Tibial artery (tissue), 4 donors: ENCODE measurements at regions not wholly inside any gene's neighbourhood (a gene's known extent, or its start where the extent isn't known, plus 50 kb on each side); places are given as distances from the start of the nearest gene placed in this dataset.
A peak's percentile ranks its signal among the peaks of the same experiment; 100 is the strongest.

Experiments
- DNase-seq, 2 donors: peaks; one replicate each; pipeline ENCODE4 v3.0.0-alpha.2; 2019
- H3K27ac ChIP-seq, 2 donors: fragments of 200-600 bp; sonication (generic) in 1 of 2; 1 replicate in 1 of 2; 2 replicates in 1 of 2; pipeline ENCODE4 v1.5.1; 2018 to 2019; ENCODE audit warnings: mild to moderate bottlenecking in 1 of 2
- H3K27me3 ChIP-seq, 2 donors: fragments of 200-600 bp; sonication (generic) in 1 of 2; one replicate each; pipeline versions ENCODE4 v1.5.1 to v1.6.0; 2016 to 2019
- H3K36me3 ChIP-seq, 3 donors: fragments of 200-600 bp; sonication (generic) in 2 of 3; one replicate each; pipeline ENCODE4 v1.5.1; 2016 to 2019; ENCODE audit warnings: mild to moderate bottlenecking in 2 of 3
- H3K4me1 ChIP-seq, 4 donors: fragments of 200-600 bp; sonication (generic) in 2 of 4; 1 replicate in 3 of 4; 2 replicates in 1 of 4; pipeline ENCODE4 v1.5.1; 2016 to 2019
- H3K4me3 ChIP-seq, 2 donors: fragments of 200-600 bp; sonication (generic) in 1 of 2; 1 replicate in 1 of 2; 2 replicates in 1 of 2; pipeline ENCODE4 v1.5.1; 2018 to 2019; ENCODE audit warnings: mild to moderate bottlenecking in 2 of 2
- H3K9me3 ChIP-seq, 3 donors: fragments of 200-600 bp; sonication (generic) in 1 of 3; one replicate each; pipeline ENCODE4 v1.5.1; 2016 to 2019
- intact Hi-C: fragments of 100-400 bp; cut with DNase I; formaldehyde crosslinking; loops from one replicate; pipeline ENCODE4 v1.15.0; 2023; ENCODE audit warnings: low total_unique reads
- TF ChIP-seq, protein P1 (sequence below), 2 experiments: fragments of 200-600 bp in 1 of 2; fragments of 450-650 bp in 1 of 2; IDR thresholded peaks; one replicate each; pipeline ENCODE4 v1.5.1; 2017 to 2019; ENCODE audit warnings: antibody characterized with exemption in 2 of 2, mild to moderate bottlenecking in 1 of 2, moderate library complexity in 1 of 2

GRCh38 chr1:72637593-72637992 lies 355.3 kb upstream of the NEGR1 start:
- Histone ChIP-seq H3K4me1 (peaks cover 0 to 12% (median 0%) of the 10 kb centered on the region in 4 donors), H3K9me3 (no peaks in the 10 kb centered on the region), H3K27me3 (no peaks in the 10 kb centered on the region), H3K4me3 (no peak overlapping the region), H3K36me3 (no peaks in the 10 kb centered on the region), H3K27ac (no peak overlapping the region)
- DNase-seq: no peak
- intact Hi-C loops: no loop called here
- TF ChIP-seq, protein P1, sequence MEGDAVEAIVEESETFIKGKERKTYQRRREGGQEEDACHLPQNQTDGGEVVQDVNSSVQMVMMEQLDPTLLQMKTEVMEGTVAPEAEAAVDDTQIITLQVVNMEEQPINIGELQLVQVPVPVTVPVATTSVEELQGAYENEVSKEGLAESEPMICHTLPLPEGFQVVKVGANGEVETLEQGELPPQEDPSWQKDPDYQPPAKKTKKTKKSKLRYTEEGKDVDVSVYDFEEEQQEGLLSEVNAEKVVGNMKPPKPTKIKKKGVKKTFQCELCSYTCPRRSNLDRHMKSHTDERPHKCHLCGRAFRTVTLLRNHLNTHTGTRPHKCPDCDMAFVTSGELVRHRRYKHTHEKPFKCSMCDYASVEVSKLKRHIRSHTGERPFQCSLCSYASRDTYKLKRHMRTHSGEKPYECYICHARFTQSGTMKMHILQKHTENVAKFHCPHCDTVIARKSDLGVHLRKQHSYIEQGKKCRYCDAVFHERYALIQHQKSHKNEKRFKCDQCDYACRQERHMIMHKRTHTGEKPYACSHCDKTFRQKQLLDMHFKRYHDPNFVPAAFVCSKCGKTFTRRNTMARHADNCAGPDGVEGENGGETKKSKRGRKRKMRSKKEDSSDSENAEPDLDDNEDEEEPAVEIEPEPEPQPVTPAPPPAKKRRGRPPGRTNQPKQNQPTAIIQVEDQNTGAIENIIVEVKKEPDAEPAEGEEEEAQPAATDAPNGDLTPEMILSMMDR (IDR thresholded peaks at IDR 0.05): no peak

GRCh38 chr1:72636631-72637030 lies 354.3 kb upstream of the NEGR1 start:
- H3K4me1 ChIP-seq: peaks cover 0 to 12% (median 0%) of the 10 kb centered on the region in 4 donors
- no peak overlapping the region for H3K27ac ChIP-seq
- no peak overlapping the region for H3K4me3 ChIP-seq
- H3K36me3 ChIP-seq: no peaks in the 10 kb centered on the region
- TF ChIP-seq, protein P1 (IDR thresholded peaks at IDR 0.05): no peak
- H3K27me3 ChIP-seq: no peaks in the 10 kb centered on the region
- H3K9me3 ChIP-seq: no peaks in the 10 kb centered on the region
- DNase-seq: no peak
- intact Hi-C loops: no loop called here

GRCh38 chr1:72635719-72636118 lies 353.4 kb upstream of the NEGR1 start:
- TF ChIP-seq, protein P1 (IDR thresholded peaks at IDR 0.05): no peak
- Histone ChIP-seq H3K27me3 (no peaks in the 10 kb centered on the region), H3K27ac (no peak overlapping the region), H3K36me3 (no peaks in the 10 kb centered on the region), H3K4me1 (peaks cover 0 to 12% (median 0%) of the 10 kb centered on the region in 4 donors), H3K9me3 (no peaks in the 10 kb centered on the region), H3K4me3 (no peak overlapping the region)
- intact Hi-C loops: no loop called here
- no peak for DNase-seq

GRCh38 chr1:72634946-72635345 lies 352.6 kb upstream of the NEGR1 start:
- Histone ChIP-seq H3K27me3 (no peaks in the 10 kb centered on the region), H3K4me1 (peaks cover 0 to 12% (median 0%) of the 10 kb centered on the region in 4 donors), H3K9me3 (no peaks in the 10 kb centered on the region), H3K4me3 (no peak overlapping the region), H3K27ac (no peak overlapping the region), H3K36me3 (no peaks in the 10 kb centered on the region)
- TF ChIP-seq, protein P1 (IDR thresholded peaks at IDR 0.05): no peak
- DNase-seq: no peak
- intact Hi-C loops: no loop called here

- TF ChIP-seq, protein P1 (IDR thresholded peaks at IDR 0.05): no peak
- H3K9me3 ChIP-seq: no peaks in the 10 kb centered on the region
These were observed 349.1 kb upstream of the NEGR1 start for GRCh38 chr1:72631449-72631848.

DNA sequence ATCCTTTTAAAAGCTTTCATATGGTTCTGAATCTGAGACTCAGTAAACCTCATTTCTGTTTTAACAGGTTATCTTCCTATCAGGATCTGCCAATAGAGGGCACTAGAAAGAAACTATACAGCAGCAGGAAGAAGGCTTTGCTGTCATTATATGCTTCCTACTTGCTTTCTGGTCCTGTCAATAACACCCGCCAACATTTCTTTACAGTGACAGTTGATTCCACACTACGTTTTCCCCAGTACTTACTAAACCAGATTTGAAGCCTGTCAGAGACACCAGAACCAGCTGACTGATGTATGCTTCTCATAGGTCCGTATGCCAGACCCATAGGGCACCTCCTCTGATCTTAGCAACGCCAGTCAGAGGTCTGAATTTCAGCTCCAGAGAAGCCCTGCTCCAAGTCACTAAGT lies 341.0 kb upstream of the NEGR1 start:
- DNase-seq: no peak
- TF ChIP-seq, protein P1 (IDR thresholded peaks at IDR 0.05): peak; percentile 52 to 54
- intact Hi-C loops: no loop called here
- H3K4me3 ChIP-seq: peak overlapping the region; percentile 29 to 34
- H3K36me3 ChIP-seq: no peaks in the 10 kb centered on the region
- H3K27me3 ChIP-seq: no peaks in the 10 kb centered on the region
- peak overlapping the region in 1 of 2 donors; percentile 28 for H3K27ac ChIP-seq
- H3K9me3 ChIP-seq: no peaks in the 10 kb centered on the region
- peaks cover 0 to 14% (median 3%) of the 10 kb centered on the region in 4 donors for H3K4me1 ChIP-seq

More at GRCh38 chr1:72631449-72631848, 349.1 kb upstream of the NEGR1 start:
- Histone ChIP-seq H3K27ac (no peak overlapping the region), H3K4me1 (no peaks in the 10 kb centered on the region), H3K4me3 (no peak overlapping the region), H3K36me3 (no peaks in the 10 kb centered on the region), H3K27me3 (no peaks in the 10 kb centered on the region)
- intact Hi-C loops: no loop called here
- DNase-seq: no peak
